Panc1 (cell line): ENCODE measurements at regions not wholly inside any gene's neighbourhood (a gene's known extent, or its start where the extent isn't known, plus 50 kb on each side); places are given as distances from the start of the nearest gene placed in this dataset.

Experiments used
- POLR2AphosphoS5 ChIP-seq: IDR thresholded peaks from 2 replicates; pipeline ENCODE4 v1.6.1; 2012; ENCODE audit warnings: mild to moderate bottlenecking, low read depth, low read length, moderate library complexity
- TCF7L2 ChIP-seq: IDR thresholded peaks from 2 replicates; pipeline ENCODE4 v1.6.1; 2011; ENCODE audit warnings: mild to moderate bottlenecking, low read depth, low read length, inconsistent platforms

DNA sequence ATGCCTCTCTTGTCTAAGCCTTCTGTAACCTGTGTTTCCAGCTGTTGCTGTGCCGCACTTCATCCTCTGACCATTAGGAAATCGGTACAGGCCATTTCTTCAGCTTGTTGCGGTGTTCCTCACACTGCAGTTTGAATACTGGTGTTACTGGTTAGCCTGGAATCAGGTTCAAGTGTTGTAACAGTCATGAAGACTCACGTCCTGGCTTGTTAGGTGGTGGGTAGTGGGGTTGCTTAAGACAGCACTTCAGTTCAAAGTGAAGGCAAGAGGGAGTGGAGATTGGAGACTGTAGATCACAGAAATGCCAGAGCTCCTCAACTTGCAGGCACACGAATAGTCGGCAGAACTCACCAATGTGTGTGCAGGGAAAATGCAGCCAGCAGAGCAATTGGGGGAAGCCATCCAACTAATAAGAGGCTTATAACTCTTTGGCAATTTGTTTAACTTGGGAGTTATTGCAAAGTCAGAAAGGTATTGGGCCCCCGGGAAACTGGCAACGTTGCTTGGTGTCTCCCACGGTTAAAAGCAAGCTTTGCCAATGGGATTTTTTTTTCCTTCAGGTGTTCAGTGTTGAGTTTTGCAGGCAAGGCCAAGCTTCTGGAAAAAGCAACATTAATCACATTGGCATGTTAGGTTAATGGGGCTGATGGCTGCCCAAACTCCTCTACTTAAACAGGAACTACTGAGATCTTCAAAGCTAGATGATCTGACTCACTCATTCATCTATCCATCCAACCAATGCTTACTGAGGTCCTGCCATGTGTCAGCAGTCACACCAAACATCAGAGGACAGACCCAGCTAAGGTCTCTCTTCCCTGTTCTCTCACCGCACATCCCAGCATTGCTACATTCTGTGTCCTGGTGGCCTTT, 380.9 kb downstream of the GATA3 start:
- TF ChIP-seq POLR2AphosphoS5 (no peak), TCF7L2 (no peak)
